CD4-positive, alpha-beta T cell (primary cell): ENCODE measurements at regions not wholly inside any gene's neighbourhood (a gene's known extent, or its start where the extent isn't known, plus 50 kb on each side); places are given as distances from the start of the nearest gene placed in this dataset.

Experiments used
- ATAC-seq: fragments of 200-7000 bp; cut with Tn5 transposase; one replicate; pipeline ENCODE4 v1.10.0; 2022; ENCODE audit warnings: mild to moderate bottlenecking; ENCODE audit not compliant: poor library complexity
- CTCF ChIA-PET: fragments of 350-600 bp; sonication (Branson Sonifier 250); formaldehyde crosslinking; loops from one replicate; lab custom pipeline; 2021; ENCODE audit warnings: antibody characterized with exemption, inconsistent platforms; lab: Charles Lee
- POLR2A ChIA-PET: fragments of 350-600 bp; sonication (Branson Sonifier 250); formaldehyde crosslinking; loops from one replicate; lab custom pipeline; 2021; ENCODE audit warnings: antibody characterized with exemption, inconsistent platforms; lab: Charles Lee
- DNase-seq, 14 experiments: peaks; one replicate each; pipeline ENCODE4 v3.0.0-alpha.2; 2013 to 2020; ENCODE audit warnings: mixed read lengths in 2 of 14
- H3K27ac ChIP-seq, 2 donors: one replicate each; pipeline versions ENCODE4 v1.5.1 to v1.7.0; 2013; ENCODE audit warnings: low read length in 2 of 2, low read depth in 1 of 2, mild to moderate bottlenecking in 1 of 2
- H3K27me3 ChIP-seq, 2 experiments: 1 replicate in 1 of 2; 2 replicates in 1 of 2; pipeline versions ENCODE4 v1.6.1 to v1.7.0; 2013; ENCODE audit warnings: low read length in 2 of 2, control low read depth in 1 of 2, mild to moderate bottlenecking in 1 of 2, moderate library complexity in 1 of 2; ENCODE audit not compliant: insufficient read depth in 2 of 2, control insufficient read depth in 1 of 2
- H3K36me3 ChIP-seq: one replicate; pipeline ENCODE4 v1.6.1; 2013; ENCODE audit warnings: low read length, control low read depth; ENCODE audit not compliant: insufficient read depth
- H3K4me1 ChIP-seq: one replicate; pipeline ENCODE4 v1.6.1; 2013; ENCODE audit warnings: low read length, control low read depth; ENCODE audit not compliant: insufficient read depth
- H3K4me3 ChIP-seq: one replicate; pipeline ENCODE4 v1.5.1; 2013; ENCODE audit warnings: mild to moderate bottlenecking, low read length, moderate library complexity
- H3K9me3 ChIP-seq, 2 experiments: 1 replicate in 1 of 2; 2 replicates in 1 of 2; pipeline versions ENCODE4 v1.6.1 to v1.7.0; 2013; ENCODE audit warnings: low read length in 2 of 2, mild to moderate bottlenecking in 2 of 2, control low read depth in 1 of 2, moderate library complexity in 1 of 2; ENCODE audit not compliant: control insufficient read depth in 1 of 2, insufficient read depth in 1 of 2
- H3K27ac Mint-ChIP-seq: one replicate; pipeline ENCODE4 v1.8.0; 2020; ENCODE audit warnings: mixed read lengths
- H3K27me3 Mint-ChIP-seq: one replicate; pipeline ENCODE4 v1.8.0; 2021; ENCODE audit warnings: mixed read lengths
- H3K36me3 Mint-ChIP-seq: one replicate; pipeline ENCODE4 v1.8.0; 2021; ENCODE audit warnings: low read depth, mixed read lengths
- H3K4me1 Mint-ChIP-seq: one replicate; pipeline ENCODE4 v1.8.0; 2021; ENCODE audit warnings: low read depth, mixed read lengths
- H3K4me3 Mint-ChIP-seq: one replicate; pipeline ENCODE4 v1.8.0; 2020; ENCODE audit warnings: mild to moderate bottlenecking, mixed read lengths
- H3K9me3 Mint-ChIP-seq: one replicate; pipeline ENCODE4 v1.8.0; 2020; ENCODE audit warnings: mixed read lengths
- CTCF ChIP-seq: fragments of 200-600 bp; IDR thresholded peaks from one replicate; pipeline ENCODE4 v1.8.0; 2022; ENCODE audit warnings: antibody characterized with exemption, mild to moderate bottlenecking
- intact Hi-C, 2 experiments: fragments of 100-400 bp; cut with DNase I in 1 of 2; cut with micrococcal nuclease in 1 of 2; formaldehyde crosslinking; loops; one replicate each; pipeline versions ENCODE4 v1.15.1 to v1.9.0; 2023 to 2025; cut with DNase I, micrococcal nuclease

GRCh38 chr16:86166414-86166813, 267.5 kb downstream of the IRF8 start:
- H3K27me3 ChIP-seq, result peaks cover 0 to 6% of the 10 kb centered on the region in 2 experiments
- no peaks in the 10 kb centered on the region for H3K4me1 ChIP-seq
- no peaks in the 10 kb centered on the region for H3K36me3 Mint-ChIP-seq
- H3K36me3 ChIP-seq, result no peaks in the 10 kb centered on the region
- POLR2A ChIA-PET, result no interaction called here
- intact Hi-C loops, result no loop called here
- H3K4me1 Mint-ChIP-seq, result no peaks in the 10 kb centered on the region
- peaks cover 10% of the 10 kb centered on the region for H3K9me3 Mint-ChIP-seq
- peaks cover 26% of the 10 kb centered on the region for H3K27me3 Mint-ChIP-seq
- CTCF ChIA-PET, result no interaction called here
- no peak for DNase-seq
- no peak overlapping the region for H3K27ac Mint-ChIP-seq
- H3K4me3 Mint-ChIP-seq, result no peak overlapping the region
- H3K9me3 ChIP-seq, result peaks cover 4 to 12% of the 10 kb centered on the region in 2 experiments
- ATAC-seq, result no peak
- no peak for TF ChIP-seq CTCF
- H3K4me3 ChIP-seq, result no peak overlapping the region
- no peak overlapping the region for H3K27ac ChIP-seq

- no peak overlapping the region for H3K27ac ChIP-seq
- no peak for TF ChIP-seq CTCF
- DNase-seq, result no peak
- H3K4me1 ChIP-seq, result no peaks in the 10 kb centered on the region
- no peaks in the 10 kb centered on the region for H3K36me3 ChIP-seq
- Mint-ChIP-seq H3K4me3 (no peak overlapping the region), H3K36me3 (no peaks in the 10 kb centered on the region), H3K9me3 (peaks cover 10% of the 10 kb centered on the region), H3K27me3 (peaks cover 21% of the 10 kb centered on the region), H3K4me1 (no peaks in the 10 kb centered on the region), H3K27ac (no peak overlapping the region)
- ChIA-PET CTCF (no interaction called here), POLR2A (no interaction called here)
- intact Hi-C loops, result no loop called here
- H3K9me3 ChIP-seq, result peaks cover 4 to 12% of the 10 kb centered on the region in 2 experiments
- H3K4me3 ChIP-seq, result no peak overlapping the region
- no peak for ATAC-seq
- peaks cover 0 to 6% of the 10 kb centered on the region in 2 experiments for H3K27me3 ChIP-seq
Measured at GRCh38 chr16:86167061-86167460, 268.1 kb downstream of the IRF8 start.

DNA sequence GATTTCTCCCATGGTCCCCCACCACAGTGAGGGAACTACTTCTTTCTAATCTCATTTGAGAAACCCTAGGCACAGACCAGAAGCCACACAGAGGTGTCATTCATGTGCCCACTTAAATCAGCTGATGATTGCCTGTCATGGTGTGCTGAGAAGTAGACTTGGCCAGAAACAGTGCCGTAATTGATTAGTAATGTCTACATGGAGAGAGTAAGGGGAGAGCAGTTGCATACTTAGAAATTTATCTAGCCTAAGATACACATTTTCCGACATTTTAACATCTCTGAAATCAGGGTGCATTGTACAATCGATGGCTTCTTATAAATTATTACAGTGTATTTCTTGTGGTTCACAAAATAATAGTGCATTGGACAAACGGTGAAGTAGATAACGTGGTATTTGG, 271.8 kb downstream of the IRF8 start:
- Histone ChIP-seq H3K27me3 (peaks cover 4 to 5% of the 10 kb centered on the region in 2 experiments), H3K9me3 (peaks cover 0 to 3% of the 10 kb centered on the region in 2 experiments), H3K4me3 (no peak overlapping the region), H3K4me1 (no peaks in the 10 kb centered on the region), H3K27ac (no peak overlapping the region), H3K36me3 (no peaks in the 10 kb centered on the region)
- Mint-ChIP-seq H3K4me3 (no peak overlapping the region), H3K27ac (no peak overlapping the region), H3K4me1 (no peaks in the 10 kb centered on the region), H3K36me3 (no peaks in the 10 kb centered on the region), H3K9me3 (peaks cover 4% of the 10 kb centered on the region), H3K27me3 (peaks cover 49% of the 10 kb centered on the region)
- POLR2A ChIA-PET, result no interaction called here
- intact Hi-C loops, result no loop called here
- no peak for DNase-seq
- no peak for TF ChIP-seq CTCF
- CTCF ChIA-PET, result no interaction called here
- no peak for ATAC-seq
